Fibroblast of lung (primary cell): ENCODE measurements at regions not wholly inside any gene's neighbourhood (a gene's known extent, or its start where the extent isn't known, plus 50 kb on each side); places are given as distances from the start of the nearest gene placed in this dataset.
"Not testable (repeated sequence)": the region's sequence is repeated elsewhere in the genome, so short reads cannot be mapped to it uniquely, and the experiment has no call there.

Source experiments
- DNase-seq, 2 donors: peaks; one replicate each; pipeline versions ENCODE4 v3.0.0 to v3.0.0-alpha.2; 2010; ENCODE audit warnings: low read depth in 2 of 2
- H2AFZ ChIP-seq: 2 replicates; pipeline ENCODE4 v1.5.1; 2012; ENCODE audit warnings: low read length, control low read depth, inconsistent platforms
- H3K27ac ChIP-seq: 2 replicates; pipeline ENCODE4 v1.5.1; 2011; ENCODE audit warnings: low read length, control low read depth; ENCODE audit not compliant: insufficient read depth
- H3K27me3 ChIP-seq: 2 replicates; pipeline ENCODE4 v1.5.1; 2011; ENCODE audit warnings: mild to moderate bottlenecking, low read length; ENCODE audit not compliant: control insufficient read depth, insufficient read depth
- H3K36me3 ChIP-seq: 2 replicates; pipeline ENCODE4 v1.5.1; 2011; ENCODE audit warnings: low read length; ENCODE audit not compliant: control insufficient read depth, insufficient read depth
- H3K4me1 ChIP-seq: 2 replicates; pipeline ENCODE4 v1.5.1; 2011; ENCODE audit warnings: low read length; ENCODE audit not compliant: control insufficient read depth, insufficient read depth; ENCODE audit errors: extremely low read depth
- H3K4me2 ChIP-seq: 2 replicates; pipeline ENCODE4 v1.5.1; 2011; ENCODE audit warnings: low read length, control low read depth; ENCODE audit not compliant: insufficient read depth; ENCODE audit errors: extremely low read depth
- H3K4me3 ChIP-seq, 4 experiments: fragments of 200-600 bp in 1 of 4; sonication (generic) in 1 of 4; replicated peaks in 1 of 4; 2 replicates each; pipeline ENCODE4 v1.5.1; 2011 to 2016; ENCODE audit warnings: low read length in 4 of 4, low read depth in 3 of 4, mild to moderate bottlenecking in 3 of 4, control low read depth in 2 of 4, inconsistent platforms in 1 of 4, mixed read lengths in 1 of 4; ENCODE audit not compliant: insufficient read depth in 1 of 4; ENCODE audit errors: control extremely low read depth in 1 of 4
- H3K79me2 ChIP-seq: 2 replicates; pipeline ENCODE4 v1.5.1; 2012; ENCODE audit warnings: mild to moderate bottlenecking, low read length, inconsistent platforms; ENCODE audit not compliant: control insufficient read depth, insufficient read depth
- H3K9ac ChIP-seq: 2 replicates; pipeline ENCODE4 v1.5.1; 2011; ENCODE audit warnings: mild to moderate bottlenecking, low read length, control low read depth; ENCODE audit not compliant: insufficient read depth
- H3K9me3 ChIP-seq: 2 replicates; pipeline ENCODE4 v1.5.1; 2012; ENCODE audit warnings: low read depth, low read length; ENCODE audit not compliant: control insufficient read depth, insufficient read depth
- H4K20me1 ChIP-seq: 2 replicates; pipeline ENCODE4 v1.5.1; 2011; ENCODE audit warnings: low read length; ENCODE audit not compliant: control insufficient read depth, insufficient read depth; ENCODE audit errors: extremely low read depth
- EZH2 ChIP-seq: IDR thresholded peaks from 2 replicates; pipeline ENCODE4 v1.5.1; 2012; ENCODE audit warnings: low read length, control low read depth, mild to moderate bottlenecking; ENCODE audit errors: missing control alignments
- TF ChIP-seq, protein P1 (sequence below), 2 donors: IDR thresholded peaks in 1 of 2; conservative IDR thresholded peaks in 1 of 2; 1 replicate in 1 of 2; 2 replicates in 1 of 2; pipeline ENCODE4 v1.5.1; 2011 to 2012; ENCODE audit warnings: low read length in 2 of 2, control low read depth in 1 of 2, inconsistent platforms in 1 of 2, low read depth in 1 of 2, mild to moderate bottlenecking in 1 of 2

DNA sequence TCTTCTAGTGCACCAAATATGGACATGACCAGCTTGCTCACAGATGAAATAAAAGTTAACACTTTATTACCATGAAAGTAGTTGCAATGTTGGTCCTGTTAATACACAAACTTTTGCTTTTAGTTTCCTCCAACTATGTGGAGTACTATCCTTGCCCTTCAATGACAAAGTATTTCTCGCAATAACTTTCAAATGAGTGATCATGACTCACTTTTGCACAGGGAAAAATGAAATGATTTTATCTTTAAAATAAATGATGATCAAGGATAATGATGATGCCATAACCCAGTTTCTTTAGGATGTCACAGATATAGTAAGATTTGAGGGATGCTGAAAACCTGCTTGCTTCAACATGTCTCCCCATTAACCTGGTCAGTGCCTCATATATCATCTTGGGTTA lies 254.0 kb upstream of the KITLG start:
- Histone ChIP-seq H3K9me3 (no peaks in the 10 kb centered on the region), H3K9ac (no peak overlapping the region), H3K4me2 (no peak overlapping the region), H3K79me2 (no peaks in the 10 kb centered on the region), H3K36me3 (no peaks in the 10 kb centered on the region), H3K27me3 (no peaks in the 10 kb centered on the region), H4K20me1 (no peaks in the 10 kb centered on the region), H3K4me3 (no peak overlapping the region), H2AFZ (no peak overlapping the region), H3K27ac (no peak overlapping the region), H3K4me1 (no peaks in the 10 kb centered on the region)
- peak in 1 of 2 donors; percentile 21 for DNase-seq
- TF ChIP-seq, protein P1, sequence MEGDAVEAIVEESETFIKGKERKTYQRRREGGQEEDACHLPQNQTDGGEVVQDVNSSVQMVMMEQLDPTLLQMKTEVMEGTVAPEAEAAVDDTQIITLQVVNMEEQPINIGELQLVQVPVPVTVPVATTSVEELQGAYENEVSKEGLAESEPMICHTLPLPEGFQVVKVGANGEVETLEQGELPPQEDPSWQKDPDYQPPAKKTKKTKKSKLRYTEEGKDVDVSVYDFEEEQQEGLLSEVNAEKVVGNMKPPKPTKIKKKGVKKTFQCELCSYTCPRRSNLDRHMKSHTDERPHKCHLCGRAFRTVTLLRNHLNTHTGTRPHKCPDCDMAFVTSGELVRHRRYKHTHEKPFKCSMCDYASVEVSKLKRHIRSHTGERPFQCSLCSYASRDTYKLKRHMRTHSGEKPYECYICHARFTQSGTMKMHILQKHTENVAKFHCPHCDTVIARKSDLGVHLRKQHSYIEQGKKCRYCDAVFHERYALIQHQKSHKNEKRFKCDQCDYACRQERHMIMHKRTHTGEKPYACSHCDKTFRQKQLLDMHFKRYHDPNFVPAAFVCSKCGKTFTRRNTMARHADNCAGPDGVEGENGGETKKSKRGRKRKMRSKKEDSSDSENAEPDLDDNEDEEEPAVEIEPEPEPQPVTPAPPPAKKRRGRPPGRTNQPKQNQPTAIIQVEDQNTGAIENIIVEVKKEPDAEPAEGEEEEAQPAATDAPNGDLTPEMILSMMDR (conservative IDR thresholded peaks at IDR 0.05 in 1 of 2, IDR thresholded peaks at IDR 0.05 in 1 of 2; ENCODE audit: low read depth in 1 of 2, low read length in 2 of 2) = no peak
- TF ChIP-seq EZH2 = no peak

DNA sequence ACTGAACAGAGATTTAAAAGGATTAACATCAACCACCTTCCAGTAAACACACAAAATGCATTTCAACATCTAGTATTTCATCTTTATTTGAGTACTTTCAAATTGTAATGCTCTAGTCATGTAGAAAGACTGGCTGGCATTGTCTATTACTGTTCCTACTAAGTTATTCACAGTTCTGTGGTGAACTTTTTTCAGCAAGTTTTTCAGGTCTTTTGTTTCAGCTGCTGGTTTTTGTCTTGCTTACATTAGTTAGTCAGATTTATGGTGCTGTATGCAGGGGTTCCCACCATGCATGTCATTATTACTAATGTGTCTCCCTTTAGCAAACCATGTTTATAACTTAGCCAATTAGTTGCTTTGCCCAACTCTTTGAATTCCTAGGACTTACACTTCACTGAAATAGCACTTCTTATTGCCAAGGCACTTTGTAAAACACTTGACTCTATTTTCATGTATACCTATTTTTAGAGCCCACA lies 253.4 kb upstream of the KITLG start:
- Histone ChIP-seq H3K36me3 (no peaks in the 10 kb centered on the region), H2AFZ (no peak overlapping the region), H4K20me1 (no peaks in the 10 kb centered on the region), H3K9ac (no peak overlapping the region), H3K9me3 (no peaks in the 10 kb centered on the region), H3K79me2 (no peaks in the 10 kb centered on the region), H3K27me3 (no peaks in the 10 kb centered on the region), H3K4me2 (peak overlapping the region; percentile 38), H3K4me3 (no peak overlapping the region), H3K27ac (no peak overlapping the region), H3K4me1 (no peaks in the 10 kb centered on the region)
- TF ChIP-seq, protein P1 (conservative IDR thresholded peaks at IDR 0.05 in 1 of 2, IDR thresholded peaks at IDR 0.05 in 1 of 2; ENCODE audit: low read depth in 1 of 2, low read length in 2 of 2) = no peak
- no peak for TF ChIP-seq EZH2
- DNase-seq = peak; percentile 27 to 66

GRCh38 chr12:88828537-88828936 lies 248.3 kb upstream of the KITLG start:
- not testable (repeated sequence) for H3K36me3 ChIP-seq, H3K79me2 ChIP-seq

More at GRCh38 chr12:88828537-88828936, 248.3 kb upstream of the KITLG start:
- H3K27ac ChIP-seq, H4K20me1 ChIP-seq, H3K4me1 ChIP-seq, H3K9ac ChIP-seq, DNase-seq, H3K4me2 ChIP-seq, H3K9me3 ChIP-seq, H2AFZ ChIP-seq, H3K4me3 ChIP-seq, H3K27me3 ChIP-seq: not testable (repeated sequence)
